Mesothelial cell of epicardium (in vitro differentiated cells): ENCODE measurements at regions not wholly inside any gene's neighbourhood (a gene's known extent, or its start where the extent isn't known, plus 50 kb on each side); places are given as distances from the start of the nearest gene placed in this dataset.

Experiments
- DNase-seq, 2 experiments: peaks; one replicate each; pipeline ENCODE4 v3.0.0; 2021; ENCODE audit warnings: low spot score in 2 of 2; ENCODE audit not compliant: unreplicated experiment in 2 of 2
- H3K27ac Mint-ChIP-seq: 2 replicates; pipeline ENCODE4 v1.8.0; 2021; ENCODE audit warnings: mixed read lengths
- H3K27me3 Mint-ChIP-seq: 2 replicates; pipeline ENCODE4 v1.8.0; 2021; ENCODE audit warnings: low read depth, mixed read lengths
- H3K36me3 Mint-ChIP-seq: 2 replicates; pipeline ENCODE4 v1.8.0; 2021; ENCODE audit warnings: mixed read lengths
- H3K4me1 Mint-ChIP-seq: 2 replicates; pipeline ENCODE4 v1.8.0; 2021; ENCODE audit warnings: mixed read lengths
- H3K4me3 Mint-ChIP-seq: 2 replicates; pipeline ENCODE4 v1.8.0; 2021; ENCODE audit warnings: mild to moderate bottlenecking, moderate library complexity, mixed read lengths
- H3K9me3 Mint-ChIP-seq: 2 replicates; pipeline ENCODE4 v1.8.0; 2021; ENCODE audit warnings: mixed read lengths
- CTCF ChIP-seq: fragments of 200-600 bp; sonication (generic); IDR thresholded peaks from one replicate; pipeline ENCODE4 v1.5.0; 2021; ENCODE audit warnings: antibody characterized with exemption; ENCODE audit not compliant: unreplicated experiment

GRCh38 chr17:69801368-69801767 is 273.7 kb upstream of the KCNJ16 start:
- no peaks in the 10 kb centered on the region for H3K27me3 Mint-ChIP-seq
- no peak for TF ChIP-seq CTCF
- H3K4me1 Mint-ChIP-seq, result no peaks in the 10 kb centered on the region
- H3K4me3 Mint-ChIP-seq, result no peak overlapping the region
- H3K9me3 Mint-ChIP-seq, result peaks cover 15% of the 10 kb centered on the region
- no peaks in the 10 kb centered on the region for H3K36me3 Mint-ChIP-seq
- no peak for DNase-seq
- no peak overlapping the region for H3K27ac Mint-ChIP-seq

- TF ChIP-seq CTCF, result no peak
- Mint-ChIP-seq H3K36me3 (no peaks in the 10 kb centered on the region), H3K27ac (no peak overlapping the region), H3K4me3 (no peak overlapping the region), H3K4me1 (no peaks in the 10 kb centered on the region), H3K9me3 (peaks cover 11% of the 10 kb centered on the region), H3K27me3 (no peaks in the 10 kb centered on the region)
- DNase-seq, result no peak
Observed at GRCh38 chr17:69802045-69802740, 272.8 kb upstream of the KCNJ16 start.

- no peak for DNase-seq
- Mint-ChIP-seq H3K27ac (no peak overlapping the region), H3K4me3 (no peak overlapping the region), H3K27me3 (no peaks in the 10 kb centered on the region), H3K9me3 (no peaks in the 10 kb centered on the region), H3K36me3 (no peaks in the 10 kb centered on the region), H3K4me1 (peaks cover 12% of the 10 kb centered on the region)
- no peak for TF ChIP-seq CTCF
Observed at GRCh38 chr17:69809331-69809730, 265.7 kb upstream of the KCNJ16 start.

- peaks cover 12% of the 10 kb centered on the region for H3K4me1 Mint-ChIP-seq
- DNase-seq, result no peak
- H3K9me3 Mint-ChIP-seq, result peaks cover under 1% of the 10 kb centered on the region
- no peaks in the 10 kb centered on the region for H3K27me3 Mint-ChIP-seq
- no peak overlapping the region for H3K4me3 Mint-ChIP-seq
- no peaks in the 10 kb centered on the region for H3K36me3 Mint-ChIP-seq
- H3K27ac Mint-ChIP-seq, result no peak overlapping the region
- no peak for TF ChIP-seq CTCF
Observed at GRCh38 chr17:69810326-69810965, 264.6 kb upstream of the KCNJ16 start.

GRCh38 chr17:69812240-69812837 is 262.7 kb upstream of the KCNJ16 start:
- Mint-ChIP-seq H3K36me3 (no peaks in the 10 kb centered on the region), H3K4me3 (no peak overlapping the region), H3K9me3 (peaks cover 3% of the 10 kb centered on the region), H3K27ac (no peak overlapping the region), H3K27me3 (no peaks in the 10 kb centered on the region), H3K4me1 (peaks cover 13% of the 10 kb centered on the region)
- TF ChIP-seq CTCF, result no peak
- no peak for DNase-seq
